Epithelial cell of proximal tubule (primary cell): ENCODE measurements at regions not wholly inside any gene's neighbourhood (a gene's known extent, or its start where the extent isn't known, plus 50 kb on each side); places are given as distances from the start of the nearest gene placed in this dataset.
A peak's percentile ranks its signal among the peaks of the same experiment; 100 is the strongest.

ENCODE experiments used
- DNase-seq: peaks from one replicate; pipeline ENCODE4 v3.0.0-alpha.2; 2011; ENCODE audit warnings: low read depth
- H3K4me3 ChIP-seq: 2 replicates; pipeline ENCODE4 v1.5.1; 2011; ENCODE audit warnings: low read depth, mild to moderate bottlenecking, low read length
- CTCF ChIP-seq: conservative IDR thresholded peaks from 2 replicates; pipeline ENCODE4 v1.5.1; 2012; ENCODE audit warnings: low read depth, mild to moderate bottlenecking, low read length

- H3K4me3 ChIP-seq, result no peak overlapping the region
- no peak for TF ChIP-seq CTCF
- DNase-seq, result no peak
Observed at GRCh38 chr9:88828018-88828417, 163.2 kb upstream of the S1PR3 start.

GRCh38 chr9:88828492-88828974, 162.7 kb upstream of the S1PR3 start:
- H3K4me3 ChIP-seq, result no peak overlapping the region
- no peak for TF ChIP-seq CTCF
- no peak for DNase-seq

DNA sequence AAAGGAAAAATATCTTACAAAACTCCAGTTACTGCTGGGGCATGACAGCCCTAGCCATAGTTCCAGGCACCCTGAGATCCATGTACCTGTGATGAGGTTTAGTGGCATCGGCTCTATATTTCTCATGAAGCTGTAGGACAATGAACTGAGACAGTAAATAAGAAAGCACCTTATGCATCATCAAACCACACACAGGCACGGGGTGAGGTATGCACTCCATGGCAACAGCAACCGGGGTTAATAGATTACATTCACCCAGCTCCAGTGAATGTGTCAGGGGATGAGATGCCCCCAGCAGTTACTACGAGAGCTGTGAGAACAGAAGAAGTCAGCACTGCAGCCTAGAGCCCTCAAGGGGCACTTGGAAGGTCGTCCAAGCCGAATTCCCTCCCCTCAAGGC, 162.0 kb upstream of the S1PR3 start:
- TF ChIP-seq CTCF, result no peak
- H3K4me3 ChIP-seq, result no peak overlapping the region
- peak; percentile 54 for DNase-seq

DNA sequence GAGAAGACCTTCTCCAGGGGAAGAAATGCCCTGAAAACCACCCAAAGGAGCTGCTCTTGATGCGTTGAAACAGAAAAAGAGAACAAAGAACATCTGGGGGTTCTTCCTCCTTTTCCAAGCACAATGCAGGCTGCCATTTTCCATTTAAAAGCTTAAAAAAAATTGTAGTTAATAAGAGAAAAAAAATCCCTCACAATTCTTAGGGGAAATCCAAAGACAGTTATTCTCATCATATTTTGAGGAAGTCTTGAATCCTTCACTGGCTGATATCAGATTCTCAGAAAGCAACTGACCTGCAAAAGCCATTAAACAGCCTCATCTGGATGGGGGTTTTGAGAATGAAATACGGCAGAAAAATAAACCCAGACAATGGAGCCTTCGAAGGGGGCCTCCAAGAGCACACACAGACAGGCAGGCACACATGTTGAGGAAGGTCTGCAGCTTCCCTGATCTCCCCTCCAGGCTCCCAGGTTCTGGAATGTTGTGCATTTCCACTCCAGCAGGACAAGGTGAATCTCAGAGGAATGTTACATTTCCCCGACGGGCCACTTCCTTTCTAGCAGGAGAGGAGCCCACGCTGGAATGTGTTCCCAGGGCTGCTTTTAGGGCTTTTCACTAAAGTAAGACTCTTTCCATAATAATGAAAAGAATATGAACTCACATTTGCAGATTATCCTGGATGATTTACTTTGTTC, 159.4 kb upstream of the S1PR3 start:
- no peak for TF ChIP-seq CTCF
- no peak overlapping the region for H3K4me3 ChIP-seq
- DNase-seq, result no peak

DNA sequence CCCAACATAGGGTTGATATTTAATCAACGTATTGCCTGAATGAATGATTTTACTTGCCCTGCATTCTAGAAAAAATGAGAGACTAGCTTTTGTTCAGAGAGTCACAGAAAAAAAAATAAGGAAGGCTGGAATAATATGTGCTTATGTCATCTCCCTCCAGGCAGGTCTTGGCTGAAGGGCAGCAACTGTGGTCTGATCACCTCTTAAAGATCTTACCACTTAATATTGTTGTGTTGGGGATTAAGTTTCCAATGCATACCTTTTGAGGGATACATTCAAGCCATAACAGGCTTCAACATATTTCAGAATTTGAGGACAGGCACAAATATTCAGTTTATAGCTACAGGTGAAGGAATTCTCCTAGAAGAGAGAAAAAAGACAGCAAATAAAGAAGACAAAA, 157.3 kb upstream of the S1PR3 start:
- DNase-seq, result no peak
- no peak overlapping the region for H3K4me3 ChIP-seq
- TF ChIP-seq CTCF, result no peak

DNA sequence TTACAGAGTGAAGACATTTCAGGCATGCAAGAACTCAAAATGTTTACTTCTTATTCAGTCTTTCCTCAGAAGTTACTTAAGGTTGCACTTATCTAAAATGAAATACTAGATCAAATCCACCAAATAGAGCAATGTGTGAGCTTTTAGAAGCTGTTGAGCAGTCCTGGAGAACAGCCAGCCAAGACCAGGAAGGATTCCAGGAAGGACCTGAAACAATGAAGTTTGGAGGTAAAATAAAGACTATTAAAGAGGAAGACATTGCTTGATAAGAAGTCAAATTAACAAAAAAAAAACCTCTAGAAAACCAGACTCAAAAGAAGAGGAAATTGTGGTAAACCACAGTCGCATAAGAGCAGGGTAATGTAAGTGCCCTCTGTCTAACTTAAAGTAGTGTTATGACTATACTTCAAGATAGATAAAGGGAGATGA, 156.2 kb upstream of the S1PR3 start:
- no peak for TF ChIP-seq CTCF
- no peak for DNase-seq
- H3K4me3 ChIP-seq, result no peak overlapping the region

DNA sequence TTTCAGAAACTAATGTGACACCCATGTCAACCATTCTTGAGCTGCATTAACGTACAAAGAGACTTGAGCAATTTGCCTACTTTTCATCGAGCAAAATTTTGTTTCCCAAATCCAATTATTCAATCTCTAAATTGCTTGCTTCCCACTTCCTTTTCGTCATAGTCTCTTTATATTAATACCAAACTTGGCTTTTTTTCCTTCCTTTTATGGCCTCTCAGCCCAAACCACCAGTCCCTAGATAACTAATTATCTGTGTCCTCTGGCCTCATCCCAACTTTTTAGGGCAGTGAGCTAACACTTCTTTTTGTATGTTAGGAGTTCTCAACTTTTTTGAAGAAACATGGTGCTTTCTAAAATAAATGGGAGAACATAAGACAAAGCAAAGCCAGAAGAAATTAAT, 155.5 kb upstream of the S1PR3 start:
- DNase-seq, result no peak
- TF ChIP-seq CTCF, result no peak

More for the DNA sequence above, 155.5 kb upstream of the S1PR3 start:
- H3K4me3 ChIP-seq, result no peak overlapping the region
